ENCODE measurements at regions not wholly inside any gene's neighbourhood (a gene's known extent, or its start where the extent isn't known, plus 50 kb on each side); places are given as distances from the start of the nearest gene placed in this dataset.
A peak's percentile ranks its signal among the peaks of the same experiment; 100 is the strongest.
"Not testable (repeated sequence)": the region's sequence is repeated elsewhere in the genome, so short reads cannot be mapped to it uniquely, and the experiment has no call there.

- no peak for DNase-seq
Observed at GRCh38 chr3:89533275-89533674, 425.9 kb downstream of the EPHA3 start.

GRCh38 chr3:89554587-89554986 lies 447.2 kb downstream of the EPHA3 start:
- DNase-seq = not testable (repeated sequence)

GRCh38 chr3:89558711-89559110 lies 451.3 kb downstream of the EPHA3 start:
- DNase-seq = no peak

GRCh38 chr3:89560568-89560967 lies 453.1 kb downstream of the EPHA3 start:
- DNase-seq = no peak

DNA sequence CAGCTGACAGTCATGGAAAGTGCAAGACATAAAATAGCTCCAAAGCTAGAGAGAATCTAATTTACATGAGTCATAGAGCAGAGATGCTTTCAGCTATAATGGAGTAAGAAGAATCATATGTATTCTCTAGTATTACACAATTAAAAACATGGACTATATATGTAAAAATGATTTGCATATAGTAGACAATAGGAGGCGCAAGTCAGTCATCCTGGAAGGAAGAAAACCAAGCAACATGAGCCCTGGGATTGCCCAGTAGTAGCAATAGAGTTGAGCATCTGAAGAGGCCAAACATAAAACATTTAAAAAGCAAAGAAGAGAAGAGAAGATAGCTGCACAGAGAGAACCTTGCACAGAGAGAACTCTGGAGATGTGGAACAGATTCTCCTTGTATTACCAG lies 455.0 kb downstream of the EPHA3 start:
- DNase-seq = no peak

DNA sequence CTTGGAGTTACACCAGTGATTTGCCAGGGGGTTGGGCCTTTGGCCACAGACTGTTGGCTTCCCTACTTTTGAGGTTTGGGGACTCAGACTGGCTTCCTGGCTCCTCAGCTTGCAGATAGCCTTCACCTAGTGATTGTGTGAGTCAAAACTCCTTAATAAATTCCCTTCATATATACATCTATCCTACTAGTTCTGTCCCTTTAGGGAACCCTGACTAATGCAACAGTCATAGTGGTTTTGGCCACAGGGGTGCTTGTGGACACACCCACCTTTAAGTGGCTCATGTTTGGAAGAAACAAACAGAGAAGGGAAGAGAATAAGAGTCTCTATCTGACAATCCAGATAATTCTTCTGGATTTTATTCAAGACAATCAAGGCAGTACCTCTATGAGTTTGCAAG lies 457.7 kb downstream of the EPHA3 start:
- DNase-seq = no peak

DNA sequence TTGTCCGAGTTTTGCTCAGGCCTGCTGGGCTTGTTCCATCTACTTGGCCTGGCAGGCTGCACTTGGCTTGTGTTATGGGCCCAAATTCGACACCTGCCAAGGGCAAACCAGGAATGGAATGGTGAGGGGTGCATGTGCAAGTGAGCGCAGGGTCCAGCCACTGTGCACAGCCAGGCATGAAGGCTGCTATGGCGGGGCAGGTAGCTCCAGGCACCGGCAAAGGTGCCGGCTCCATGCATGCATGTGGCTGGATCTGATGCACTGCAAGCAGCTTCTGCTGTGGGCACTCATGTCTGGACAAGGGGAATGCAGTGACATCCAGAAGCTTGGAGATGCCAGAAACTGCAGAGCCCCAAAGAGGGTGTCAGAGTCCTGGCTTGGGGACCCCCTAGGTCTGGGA lies 463.0 kb downstream of the EPHA3 start:
- no peak for DNase-seq

DNA sequence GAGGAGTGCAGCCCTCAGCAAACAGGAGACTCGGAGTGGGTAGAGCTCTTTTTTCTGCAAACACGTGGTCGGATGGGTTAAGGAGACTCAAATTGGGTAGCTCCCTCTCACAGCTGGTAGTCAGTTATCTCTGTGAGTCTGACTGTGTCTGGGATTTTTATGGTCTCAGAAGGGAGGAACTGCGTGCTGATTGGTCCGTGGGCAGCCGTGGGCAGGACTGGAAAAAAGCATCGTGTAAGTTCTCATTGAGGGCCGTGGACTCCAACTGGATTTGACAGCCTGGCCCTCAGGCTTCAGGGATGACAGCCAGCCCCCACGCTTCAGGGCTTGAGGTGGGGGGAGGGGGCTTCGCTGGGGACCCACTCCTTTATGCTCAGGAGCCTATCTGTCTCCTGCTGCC lies 463.9 kb downstream of the EPHA3 start:
- peak; percentile 1 for DNase-seq

- DNase-seq = peak; percentile 23
Observed at GRCh38 chr3:89571707-89572106, 464.3 kb downstream of the EPHA3 start.

GRCh38 chr3:89572261-89572660 lies 464.8 kb downstream of the EPHA3 start:
- no peak for DNase-seq

GRCh38 chr3:89576417-89576816 lies 469.0 kb downstream of the EPHA3 start:
- DNase-seq = no peak

DNA sequence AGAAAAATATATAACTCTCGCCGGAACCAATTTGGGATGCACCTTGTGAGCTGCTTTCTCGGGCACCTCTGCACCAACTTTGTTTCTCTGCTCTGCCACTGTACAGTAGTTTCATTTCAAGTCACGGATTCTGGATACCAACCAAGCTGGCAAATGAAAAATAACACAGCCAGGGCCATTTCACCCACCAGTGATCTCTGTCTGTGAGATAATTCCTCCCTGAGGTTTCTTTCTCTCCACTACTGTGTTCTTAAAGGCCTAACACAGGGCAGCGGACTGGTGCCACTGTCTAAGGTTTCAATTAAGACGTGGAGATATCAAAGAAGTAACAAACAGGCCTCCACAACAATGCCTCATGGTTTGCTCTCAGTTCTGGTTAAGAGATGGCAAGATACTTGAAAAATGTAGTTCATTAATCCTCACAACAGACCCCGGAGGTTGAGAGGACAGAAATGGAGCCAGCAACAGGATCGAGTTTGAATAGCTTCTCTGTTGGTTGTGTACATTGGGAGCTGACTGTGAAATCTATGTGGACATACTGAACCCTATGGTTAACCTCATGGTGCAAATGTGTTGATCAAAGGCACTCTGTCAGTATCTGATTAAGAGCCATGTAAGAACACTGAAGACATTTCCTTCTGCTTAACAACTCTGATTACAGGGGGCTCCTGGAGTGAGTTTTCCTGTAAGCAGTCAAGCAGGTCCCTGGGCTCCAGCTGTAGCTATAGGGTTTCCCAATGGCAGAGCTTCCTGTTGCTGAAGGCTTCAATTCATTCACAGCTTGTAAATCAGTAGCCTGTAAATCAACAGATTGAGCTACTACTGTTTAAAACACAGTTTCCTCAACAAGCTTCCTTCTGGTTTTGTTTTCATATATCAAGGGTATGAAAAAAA lies 470.5 kb downstream of the EPHA3 start:
- DNase-seq = no peak

- no peak for DNase-seq
Observed at GRCh38 chr3:89580859-89581258, 473.4 kb downstream of the EPHA3 start.

GRCh38 chr3:89584398-89584797 lies 477.0 kb downstream of the EPHA3 start:
- no peak for DNase-seq

DNA sequence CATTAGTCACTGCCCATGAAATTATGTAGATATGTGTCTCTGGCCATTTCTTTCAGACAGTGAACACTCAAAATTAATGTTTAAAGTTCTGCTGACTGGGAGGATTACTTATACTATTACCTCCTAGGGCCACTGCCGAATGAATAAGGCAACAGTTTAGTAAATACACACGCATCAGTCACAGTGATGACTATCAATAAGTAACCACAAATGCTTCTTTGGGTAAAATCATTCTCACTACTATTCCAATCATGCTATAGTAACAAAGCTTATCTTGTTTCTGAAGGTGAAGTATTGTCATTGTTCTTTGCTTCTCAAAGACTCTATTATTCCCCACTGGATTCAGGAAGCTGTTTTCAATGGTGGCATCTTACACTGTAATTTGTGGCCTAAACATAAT lies 478.8 kb downstream of the EPHA3 start:
- no peak for DNase-seq

- DNase-seq = no peak
Observed at GRCh38 chr3:89586676-89587075, 479.3 kb downstream of the EPHA3 start.

- no peak for DNase-seq
Observed at GRCh38 chr3:89606151-89606550, 498.7 kb downstream of the EPHA3 start.

DNA sequence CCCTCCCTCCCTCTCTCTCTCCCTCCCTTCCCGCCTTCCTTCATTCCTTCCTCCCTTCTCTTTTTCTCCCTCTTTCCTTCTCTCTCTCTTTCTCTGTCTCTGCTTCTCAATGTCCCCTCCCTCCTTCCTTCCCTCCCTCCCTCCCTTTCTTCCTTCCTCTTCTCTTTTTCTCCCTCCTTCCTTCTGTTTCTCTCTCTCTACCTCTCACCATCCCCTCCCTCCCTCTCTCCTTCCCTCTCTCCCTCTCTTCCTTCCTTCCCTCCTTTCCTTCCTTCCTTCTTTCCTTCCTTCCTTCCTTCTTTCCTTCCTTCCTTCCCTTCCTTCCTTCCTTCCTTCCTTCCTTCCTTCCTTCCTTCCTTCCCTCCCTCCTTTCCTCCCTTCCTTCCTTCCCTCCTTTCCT lies 504.6 kb downstream of the EPHA3 start:
- no peak for DNase-seq

GRCh38 chr3:89613241-89613640 lies 505.8 kb downstream of the EPHA3 start:
- no peak for DNase-seq

DNA sequence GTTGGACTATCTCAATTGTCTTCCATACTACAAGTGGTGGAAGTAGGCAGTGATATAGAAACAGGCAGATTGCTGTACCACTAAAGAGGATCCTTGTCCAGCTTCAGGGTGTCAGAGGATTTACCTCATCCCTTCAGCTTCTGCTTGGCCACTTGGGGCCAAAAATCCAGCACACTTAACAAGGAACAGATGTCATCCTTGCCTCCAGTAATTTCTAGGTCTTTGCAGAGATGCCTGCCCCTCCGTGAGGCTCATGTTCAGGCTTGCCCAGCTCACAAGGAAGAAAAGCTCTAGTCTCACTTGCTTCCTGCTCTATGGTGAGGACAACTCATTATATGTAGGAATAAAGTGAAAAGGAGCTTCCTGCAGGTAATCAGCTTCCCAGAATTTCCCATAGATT lies 510.3 kb downstream of the EPHA3 start:
- no peak for DNase-seq

DNA sequence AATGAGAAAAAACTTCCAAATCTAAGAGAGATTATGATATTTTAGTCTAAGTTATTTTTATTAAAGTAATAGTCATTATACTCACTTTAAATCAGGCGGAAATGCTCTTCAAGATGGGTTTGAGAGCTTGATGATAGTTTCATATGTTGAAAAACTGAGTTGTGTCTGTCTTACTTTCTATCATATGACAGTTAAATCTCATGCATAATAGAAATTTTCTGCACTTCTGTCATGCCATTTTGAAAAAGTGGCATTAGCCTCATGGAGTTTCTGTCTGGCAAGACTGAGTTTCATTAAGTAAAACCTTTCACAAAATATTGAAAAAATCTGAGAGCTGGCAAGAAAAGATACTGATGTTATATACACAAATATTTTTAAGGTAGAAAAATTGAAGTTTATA lies 511.8 kb downstream of the EPHA3 start:
- no peak for DNase-seq

DNA sequence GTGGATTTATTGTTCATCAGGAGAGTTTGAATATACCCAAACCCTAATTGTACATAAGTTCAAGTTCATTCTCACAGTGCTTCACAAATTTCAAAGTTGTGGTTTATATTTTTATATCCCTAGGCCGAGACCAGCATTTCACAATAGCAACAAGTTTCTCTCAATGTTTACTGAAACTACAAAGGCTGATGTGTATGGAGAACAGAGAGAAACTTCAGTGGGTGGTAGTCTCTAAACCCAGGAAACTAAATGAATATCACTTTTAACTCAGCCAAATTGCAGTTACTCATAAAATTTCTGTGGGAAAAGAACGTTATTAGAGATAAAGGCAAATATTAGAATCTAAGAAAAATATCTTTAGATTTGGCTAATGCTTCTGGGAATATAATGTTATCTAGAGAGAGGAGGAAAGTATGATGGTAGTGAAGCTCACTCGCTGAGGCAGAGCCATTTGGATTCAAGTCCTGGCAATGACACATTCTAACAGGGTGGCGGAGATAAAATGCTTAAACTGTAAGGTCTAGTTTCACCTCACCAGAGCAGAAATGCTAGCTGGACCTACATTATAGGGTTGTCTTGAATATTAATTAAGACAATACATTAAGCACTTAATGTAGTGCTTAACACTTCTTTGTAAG lies 514.8 kb downstream of the EPHA3 start:
- DNase-seq = no peak

- DNase-seq = no peak
Observed at GRCh38 chr3:89624494-89624893, 517.1 kb downstream of the EPHA3 start.

- DNase-seq = no peak
Observed at GRCh38 chr3:89625945-89626344, 518.5 kb downstream of the EPHA3 start.
